ENCODE measurements at regions not wholly inside any gene's neighbourhood (a gene's known extent, or its start where the extent isn't known, plus 50 kb on each side); places are given as distances from the start of the nearest gene placed in this dataset.

DNA sequence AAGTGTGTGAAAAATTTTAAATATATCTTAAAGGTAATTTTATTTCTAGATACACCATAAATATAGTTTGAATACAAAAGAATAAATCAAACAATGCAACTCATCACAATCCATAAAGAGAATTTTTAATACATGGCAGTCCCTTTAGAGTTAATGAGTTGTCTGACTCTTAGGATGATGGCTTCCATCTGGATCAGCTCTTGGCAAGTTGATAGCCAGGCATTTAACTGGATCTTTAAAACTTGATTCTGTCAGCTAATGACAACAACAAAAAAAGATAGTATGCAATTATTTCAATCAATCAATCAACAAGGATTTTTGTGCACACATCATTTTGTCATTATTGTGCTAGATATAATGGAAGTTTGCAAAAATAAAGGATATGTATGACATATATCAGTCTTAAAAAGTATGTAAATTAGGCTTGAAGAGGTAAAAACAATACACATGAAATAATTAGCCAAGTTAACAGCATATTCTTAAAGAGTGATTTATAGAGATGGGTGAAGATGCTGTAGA, 174.9 kb upstream of the PCDH18 start:
- Histone ChIP-seq H4K20me1 (ENCODE audit: insufficient read depth, low read length) (no peaks in the 10 kb centered on the region), H3K23ac (ENCODE audit: low read depth, low read length) (no peak overlapping the region), H2AK9ac (replicated peaks; ENCODE audit: low read depth, low read length, poor library complexity) (no peak overlapping the region), H3K4me3 (ENCODE audit: insufficient read depth, low read depth, low read length) (no peak overlapping the region), H2AK5ac (ENCODE audit: low read depth, low read length) (no peak overlapping the region), H2BK5ac (ENCODE audit: low read depth, low read length, poor library complexity, severe bottlenecking) (peak overlapping the region; percentile 57), H3K27me3 (ENCODE audit: control insufficient read depth, insufficient read depth, low read length) (no peaks in the 10 kb centered on the region), H3K9ac (ENCODE audit: low read depth, low read length) (no peak overlapping the region), H3K56ac (ENCODE audit: extremely low read depth, insufficient read depth, low read length) (no peak overlapping the region; the same call in 1 of the 2 replicates), H3K36me3 (ENCODE audit: control insufficient read depth, insufficient read depth, low read length) (no peaks in the 10 kb centered on the region), H3K18ac (ENCODE audit: low read depth, low read length) (peak overlapping the region; percentile 54; the same call in 1 of the 2 replicates), H3K9me3 (ENCODE audit: control insufficient read depth, insufficient read depth, low read length) (no peaks in the 10 kb centered on the region), H2BK20ac (ENCODE audit: low read depth, low read length) (peak overlapping the region; percentile 98), H3K14ac (replicated peaks; ENCODE audit: low read depth, low read length) (peak overlapping the region; percentile 67; the same call in 1 of the 2 replicates), H3K4ac (ENCODE audit: low read depth, low read length) (peak overlapping the region; percentile 60; the same call in 1 of the 2 replicates), H2BK120ac (ENCODE audit: low read depth, low read length) (peak overlapping the region; percentile 76; the same call in 1 of the 2 replicates), H2AFZ (replicated peaks; ENCODE audit: low read length, poor library complexity) (no peak overlapping the region), H3K79me1 (ENCODE audit: low read depth in 1 of 2, low read length in 2 of 2) (no peaks in the 10 kb centered on the region), H3K9me1 (ENCODE audit: insufficient read depth, low read length) (no peaks in the 10 kb centered on the region), H4K8ac (ENCODE audit: low read depth in 2 of 2, low read length in 2 of 2) (peak overlapping the region in 1 of 2 experiments; percentile 74; a peak in 2 of 4 replicates), H2BK15ac (ENCODE audit: low read depth, low read length) (0 out of 3 replicates have a peak overlapping the region, but pooled peaks have one; percentile 85), H3K27ac (ENCODE audit: insufficient read depth, low read length) (peak overlapping the region; percentile 61; the same call in 1 of the 2 replicates), H3K4me1 (ENCODE audit: control insufficient read depth, insufficient read depth, low read length) (peaks cover 9% of the 10 kb centered on the region), H3K4me2 (ENCODE audit: low read depth, low read length) (no peak overlapping the region; the same call in 1 of the 2 replicates), H4K5ac (ENCODE audit: low read depth, low read length) (peak overlapping the region; percentile 60; the same call in 1 of the 2 replicates), H4K91ac (ENCODE audit: insufficient read depth, low read depth, low read length) (no peak overlapping the region; the same call in 1 of the 2 replicates)
- in situ Hi-C loops (cut with MboI; ENCODE audit: low sequenced_read_pairs) (no loop called here), dilution Hi-C loops (cut with HindIII; ENCODE audit: low sequenced_read_pairs, unreplicated experiment) (no loop called here), intact Hi-C loops (cut with micrococcal nuclease) (loop anchor here (5.0 kb wide), 1 partner anchor 110 kb away; no protein-coding TSS in a partner anchor)
- ATAC-seq (ENCODE audit: low read depth), result no peak
- ChIA-PET POLR2A (ENCODE audit: unreplicated experiment) (no interaction called here), CTCF (interaction anchor here (1.7 kb wide), 1 partner anchor 176 kb away, joined by 3 read pairs; no protein-coding TSS in a partner anchor)
- no TSS peak for BruUV-seq (replicated peaks)
- no peak for DNase-seq
- TF ChIP-seq POLR2A (IDR thresholded peaks at IDR 0.05; ENCODE audit: low read depth, low read length), result no peak
- TF ChIP-seq, protein P1, sequence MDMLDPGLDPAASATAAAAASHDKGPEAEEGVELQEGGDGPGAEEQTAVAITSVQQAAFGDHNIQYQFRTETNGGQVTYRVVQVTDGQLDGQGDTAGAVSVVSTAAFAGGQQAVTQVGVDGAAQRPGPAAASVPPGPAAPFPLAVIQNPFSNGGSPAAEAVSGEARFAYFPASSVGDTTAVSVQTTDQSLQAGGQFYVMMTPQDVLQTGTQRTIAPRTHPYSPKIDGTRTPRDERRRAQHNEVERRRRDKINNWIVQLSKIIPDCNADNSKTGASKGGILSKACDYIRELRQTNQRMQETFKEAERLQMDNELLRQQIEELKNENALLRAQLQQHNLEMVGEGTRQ (IDR thresholded peaks at IDR 0.05; ENCODE audit: low read depth, low read length), result no peak
- TF ChIP-seq RFX5 (IDR thresholded peaks at IDR 0.05; ENCODE audit: low read depth, low read length), result no peak
- TF ChIP-seq MAFK (IDR thresholded peaks at IDR 0.05; ENCODE audit: low read depth, low read length), result no peak
- TF ChIP-seq RCOR1 (IDR thresholded peaks at IDR 0.05; ENCODE audit: insufficient replicate concordance, low read length), result no peak
- TF ChIP-seq CHD1 (IDR thresholded peaks at IDR 0.05; ENCODE audit: low read depth, low read length), result no peak
- no peak for TF ChIP-seq SMC3 (IDR thresholded peaks at IDR 0.05; ENCODE audit: low read depth, low read length)
- TF ChIP-seq BHLHE40 (IDR thresholded peaks at IDR 0.05; ENCODE audit: low read depth, low read length), result no peak
- TF ChIP-seq FOS (IDR thresholded peaks at IDR 0.05; ENCODE audit: low read depth, low read length), result no peak
- TF ChIP-seq NFE2L2 (IDR thresholded peaks at IDR 0.05; ENCODE audit: low read depth, low read length), result no peak
- TF ChIP-seq MAZ (IDR thresholded peaks at IDR 0.05; ENCODE audit: borderline replicate concordance, low read depth, low read length), result no peak
- TF ChIP-seq MXI1 (IDR thresholded peaks at IDR 0.05; ENCODE audit: borderline replicate concordance, low read depth, low read length), result no peak
- TF ChIP-seq, protein P2, sequence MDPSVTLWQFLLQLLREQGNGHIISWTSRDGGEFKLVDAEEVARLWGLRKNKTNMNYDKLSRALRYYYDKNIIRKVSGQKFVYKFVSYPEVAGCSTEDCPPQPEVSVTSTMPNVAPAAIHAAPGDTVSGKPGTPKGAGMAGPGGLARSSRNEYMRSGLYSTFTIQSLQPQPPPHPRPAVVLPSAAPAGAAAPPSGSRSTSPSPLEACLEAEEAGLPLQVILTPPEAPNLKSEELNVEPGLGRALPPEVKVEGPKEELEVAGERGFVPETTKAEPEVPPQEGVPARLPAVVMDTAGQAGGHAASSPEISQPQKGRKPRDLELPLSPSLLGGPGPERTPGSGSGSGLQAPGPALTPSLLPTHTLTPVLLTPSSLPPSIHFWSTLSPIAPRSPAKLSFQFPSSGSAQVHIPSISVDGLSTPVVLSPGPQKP (IDR thresholded peaks at IDR 0.05; ENCODE audit: borderline replicate concordance, low read depth, low read length), result no peak

Data from IMR-90 (cell line).